ENCODE measurements at regions not wholly inside any gene's neighbourhood (a gene's known extent, or its start where the extent isn't known, plus 50 kb on each side); places are given as distances from the start of the nearest gene placed in this dataset.

- ATAC-seq (ENCODE audit: low read depth) (no peak), DNase-seq (no peak)
- Histone ChIP-seq H2BK20ac (ENCODE audit: low read depth, low read length) (no peak overlapping the region), H3K4me3 (ENCODE audit: insufficient read depth, low read depth, low read length) (no peak overlapping the region), H3K4me1 (ENCODE audit: control insufficient read depth, insufficient read depth, low read length) (no peaks in the 10 kb centered on the region), H3K9me3 (ENCODE audit: control insufficient read depth, insufficient read depth, low read length) (no peaks in the 10 kb centered on the region), H3K27me3 (ENCODE audit: control insufficient read depth, insufficient read depth, low read length) (no peaks in the 10 kb centered on the region), H2BK120ac (ENCODE audit: low read depth, low read length) (no peak overlapping the region), H2AK5ac (ENCODE audit: low read depth, low read length) (no peak overlapping the region), H4K8ac (ENCODE audit: low read depth in 2 of 2, low read length in 2 of 2) (no peak overlapping the region), H2AK9ac (replicated peaks; ENCODE audit: low read depth, low read length, poor library complexity) (no peak overlapping the region), H3K23ac (ENCODE audit: low read depth, low read length) (no peak overlapping the region), H3K9me1 (ENCODE audit: insufficient read depth, low read length) (no peaks in the 10 kb centered on the region), H4K20me1 (ENCODE audit: insufficient read depth, low read length) (no peaks in the 10 kb centered on the region), H4K5ac (ENCODE audit: low read depth, low read length) (no peak overlapping the region), H3K14ac (replicated peaks; ENCODE audit: low read depth, low read length) (no peak overlapping the region), H3K79me1 (ENCODE audit: low read depth in 1 of 2, low read length in 2 of 2) (no peaks in the 10 kb centered on the region), H4K91ac (ENCODE audit: insufficient read depth, low read depth, low read length) (no peak overlapping the region), H3K36me3 (ENCODE audit: control insufficient read depth, insufficient read depth, low read length) (no peaks in the 10 kb centered on the region), H3K4me2 (ENCODE audit: low read depth, low read length) (no peak overlapping the region), H2AFZ (replicated peaks; ENCODE audit: low read length, poor library complexity) (no peak overlapping the region), H2BK5ac (ENCODE audit: low read depth, low read length, poor library complexity, severe bottlenecking) (no peak overlapping the region), H3K18ac (ENCODE audit: low read depth, low read length) (no peak overlapping the region), H3K9ac (ENCODE audit: low read depth, low read length) (no peak overlapping the region), H2BK15ac (ENCODE audit: low read depth, low read length) (no peak overlapping the region), H3K27ac (ENCODE audit: insufficient read depth, low read length) (no peak overlapping the region), H3K56ac (ENCODE audit: extremely low read depth, insufficient read depth, low read length) (no peak overlapping the region), H3K4ac (ENCODE audit: low read depth, low read length) (no peak overlapping the region)
- TF ChIP-seq CTCF (conservative IDR thresholded peaks at IDR 0.05; ENCODE audit: low read depth, low read length) (no peak), ELK1 (IDR thresholded peaks at IDR 0.05; ENCODE audit: borderline replicate concordance, low read depth, low read length) (no peak), USF2 (IDR thresholded peaks at IDR 0.05; ENCODE audit: low read depth, low read length) (no peak), RCOR1 (IDR thresholded peaks at IDR 0.05; ENCODE audit: insufficient replicate concordance, low read length) (no peak)
- 100% methylated on average over 1 of the region's 5 CpGs; no CpG with 5 or more reads in 1 of the 2 experiments for WGBS, 2 experiments (ENCODE audit: extremely low coverage in 2 of 2, insufficient read length in 1 of 2)
- CTCF ChIA-PET = interaction anchor here (1.4 kb wide), 1 partner anchor 12 kb away, joined by 5 read pairs; no protein-coding TSS in a partner anchor
- in situ Hi-C loops (cut with MboI; ENCODE audit: low sequenced_read_pairs) (no loop called here), intact Hi-C loops (cut with micrococcal nuclease) (no loop called here), dilution Hi-C loops (cut with HindIII; ENCODE audit: low sequenced_read_pairs, unreplicated experiment) (no loop called here)
- POLR2A ChIA-PET (ENCODE audit: unreplicated experiment) = no interaction called here
- BruUV-seq (replicated peaks) = no TSS peak
These were observed 207.6 kb upstream of the USP25 start for GRCh38 chr21:15522148-15522547.

Measured in IMR-90 (cell line).